DMS153 treated with DMSO at 0.1 percent for 48 hours (cell line): ENCODE measurements at regions not wholly inside any gene's neighbourhood (a gene's known extent, or its start where the extent isn't known, plus 50 kb on each side); places are given as distances from the start of the nearest gene placed in this dataset.

Experiments
- DNase-seq: peaks from one replicate; lab custom pipeline; 2025; ENCODE audit not compliant: unreplicated experiment; lab: John Stamatoyannopoulos, UW

DNA sequence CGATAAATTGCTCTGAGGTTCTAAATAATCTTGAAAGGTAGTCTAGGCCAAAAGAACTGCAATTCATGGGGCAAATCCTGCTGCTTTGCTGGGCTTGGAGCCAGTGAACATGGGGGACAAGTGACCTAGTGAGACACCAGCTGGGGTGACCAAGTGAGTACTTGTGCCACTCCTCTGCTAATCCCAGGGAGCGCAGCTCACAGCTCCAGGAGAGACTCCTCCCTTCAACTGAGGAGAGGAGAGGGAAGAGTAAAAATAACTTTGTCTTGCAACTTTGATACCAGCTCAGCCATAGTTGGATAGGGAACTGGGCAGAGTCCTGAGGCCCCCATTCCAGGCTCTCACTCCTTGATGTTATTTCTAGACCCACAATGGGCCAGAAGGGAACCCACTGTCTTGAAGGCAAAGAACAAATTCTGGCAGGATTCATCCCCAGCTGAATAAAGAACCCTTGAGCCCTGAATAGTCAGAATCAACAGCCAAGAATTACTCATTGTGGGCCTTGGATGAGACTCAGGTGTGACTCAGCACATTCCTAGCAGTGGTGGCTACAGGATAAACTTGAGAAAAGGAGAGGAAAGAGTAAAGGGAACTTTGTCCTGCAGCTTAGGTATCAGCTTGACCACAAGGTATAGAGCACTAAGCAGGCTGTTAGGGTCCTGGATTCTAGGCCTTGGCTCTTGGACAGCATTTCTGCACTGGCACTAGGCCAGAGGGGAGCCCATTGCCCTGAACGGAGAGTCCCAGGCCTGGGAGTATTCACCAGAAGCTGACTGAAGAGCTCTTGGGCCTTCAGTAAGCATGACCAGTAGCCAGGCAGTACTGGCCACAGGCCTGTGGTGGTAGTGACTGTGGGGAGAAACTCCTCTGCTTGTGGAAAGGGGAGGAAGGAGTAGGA, 288.3 kb upstream of the CDH18 start:
- DNase-seq = no peak

DNA sequence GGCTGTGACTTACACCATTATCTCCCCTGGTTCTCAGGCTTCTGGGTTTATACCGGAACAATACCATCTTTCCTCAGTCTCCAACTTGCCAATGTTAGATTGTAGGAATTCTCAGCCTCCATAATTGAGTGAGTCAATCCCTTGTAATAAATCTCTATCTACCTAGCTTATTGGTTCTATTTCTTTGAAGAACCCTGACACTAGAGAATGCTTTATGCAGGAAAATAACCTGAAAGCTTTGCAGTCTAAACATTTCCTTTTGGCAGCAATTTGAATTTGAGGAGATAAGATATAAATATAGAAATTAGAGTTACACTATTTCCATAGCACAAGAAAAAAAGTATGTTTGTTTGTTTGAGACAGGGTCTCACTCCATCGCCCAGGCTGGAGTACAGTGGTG, 278.1 kb upstream of the CDH18 start:
- no peak for DNase-seq

DNA sequence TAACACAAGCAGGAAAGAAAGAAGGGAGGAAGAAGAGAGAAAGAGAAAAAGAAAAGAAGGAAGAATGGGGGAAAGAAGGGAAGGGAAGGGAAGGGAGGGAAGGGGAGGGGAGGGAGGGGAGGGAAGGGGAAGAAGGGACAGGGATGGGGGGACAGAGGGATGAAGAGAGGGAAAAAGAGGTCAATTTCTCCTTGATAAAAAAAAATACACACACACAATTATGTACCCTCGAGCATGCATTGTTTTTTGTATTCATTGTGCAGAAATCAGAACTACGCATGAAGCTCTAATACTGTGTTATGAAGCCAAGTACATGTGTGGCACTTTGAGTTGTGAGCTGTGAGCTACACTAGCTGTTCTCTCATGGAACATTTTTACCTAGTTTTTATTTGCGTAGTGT, 274.9 kb upstream of the CDH18 start:
- no peak for DNase-seq

DNA sequence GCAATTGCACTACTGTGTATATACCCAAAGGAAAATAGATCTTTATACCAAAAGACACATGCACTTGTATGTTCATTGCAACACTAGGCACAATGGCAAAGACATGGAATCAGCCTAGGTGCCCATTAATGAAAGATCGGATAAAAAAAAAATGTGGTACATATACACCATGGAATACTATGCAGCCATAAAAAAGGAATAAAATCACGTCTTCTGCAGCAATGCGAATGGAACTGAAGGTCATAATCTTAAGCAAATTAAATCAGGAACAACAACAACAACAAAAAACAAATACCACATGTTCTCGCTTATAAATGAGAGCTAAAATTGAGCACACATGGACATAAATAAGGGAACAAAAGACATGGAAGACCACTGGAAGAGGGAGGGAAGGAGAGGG, 266.7 kb upstream of the CDH18 start:
- no peak for DNase-seq

DNA sequence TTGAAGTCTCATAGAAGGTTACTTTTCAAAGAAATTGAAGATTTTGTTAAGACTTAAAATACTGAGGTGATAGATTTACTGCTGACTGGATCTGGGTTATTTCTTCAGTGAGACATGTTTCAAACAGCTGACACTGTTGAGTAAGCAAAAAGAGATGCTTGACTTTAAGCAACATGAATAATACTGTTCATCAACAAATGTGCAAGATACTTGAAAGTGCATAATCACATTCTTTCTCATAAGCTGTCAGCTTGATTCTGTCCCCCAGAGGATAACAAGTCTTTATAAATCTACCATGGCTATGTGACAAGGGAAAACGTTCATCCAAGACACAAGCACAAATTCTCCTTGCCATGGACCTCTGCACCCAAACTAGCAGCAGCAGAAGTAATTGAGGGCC, 260.1 kb upstream of the CDH18 start:
- DNase-seq = no peak

DNA sequence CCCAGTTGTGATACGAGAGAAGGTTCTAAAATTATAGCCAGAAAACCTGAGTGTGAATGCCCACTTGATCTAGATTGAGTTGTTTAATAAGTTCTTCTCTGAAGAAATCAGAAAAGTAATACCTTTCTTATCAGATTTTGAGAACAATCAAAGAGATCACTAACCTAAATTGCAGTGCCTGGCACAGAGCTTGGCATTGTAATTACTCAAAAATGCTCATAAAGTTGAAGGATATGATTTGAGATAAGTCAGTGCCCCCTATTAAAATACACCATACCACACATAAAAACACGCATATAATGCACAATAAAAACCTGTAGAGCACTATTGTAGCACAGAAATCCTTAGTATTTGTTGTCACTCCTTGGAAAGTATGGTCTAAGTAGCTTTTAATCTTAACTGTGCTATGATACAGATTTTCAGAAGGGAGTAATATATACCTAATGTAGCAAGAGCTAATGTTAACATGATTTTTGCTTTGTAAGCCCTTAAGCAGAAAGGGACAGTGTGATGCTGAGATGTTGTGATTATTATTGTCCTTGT, 257.5 kb upstream of the CDH18 start:
- DNase-seq = no peak

DNA sequence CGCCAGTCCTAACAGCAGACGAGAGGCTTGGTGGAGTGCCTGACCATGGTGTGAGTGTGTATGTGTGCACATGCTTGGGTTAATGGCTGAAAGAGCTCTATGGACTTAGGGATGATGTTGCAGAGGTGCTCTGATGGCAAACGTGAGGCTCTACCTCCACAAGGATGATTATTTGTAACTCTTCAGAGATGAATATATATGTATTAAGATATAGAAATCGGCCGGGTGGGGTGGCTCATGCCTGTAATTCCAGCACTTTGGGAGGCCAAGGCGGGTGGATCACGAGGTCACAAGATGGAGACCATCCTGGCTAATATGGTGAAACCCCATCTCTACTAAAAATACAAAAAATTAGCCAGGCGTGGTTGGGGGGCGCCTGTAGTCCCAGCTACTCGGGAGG, 253.4 kb upstream of the CDH18 start:
- no peak for DNase-seq

DNA sequence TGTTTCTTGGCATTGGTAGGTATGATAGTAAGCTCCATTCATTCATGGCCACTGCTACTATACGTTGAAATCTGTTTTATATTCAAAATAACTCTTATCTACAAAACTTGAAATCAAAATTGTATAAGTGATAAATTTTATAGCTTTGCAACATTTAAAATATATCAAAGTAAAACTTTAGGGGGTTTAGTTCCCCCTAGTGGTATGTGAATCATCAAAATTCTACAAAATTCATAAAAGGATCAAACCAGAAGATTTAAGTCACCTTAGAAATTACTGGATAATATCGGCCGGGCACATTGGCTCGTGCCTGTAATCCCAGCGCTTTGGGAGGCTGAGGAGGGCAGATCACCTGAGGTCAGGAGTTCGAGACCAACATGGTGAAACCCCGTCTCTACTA, 243.0 kb upstream of the CDH18 start:
- DNase-seq = no peak

DNA sequence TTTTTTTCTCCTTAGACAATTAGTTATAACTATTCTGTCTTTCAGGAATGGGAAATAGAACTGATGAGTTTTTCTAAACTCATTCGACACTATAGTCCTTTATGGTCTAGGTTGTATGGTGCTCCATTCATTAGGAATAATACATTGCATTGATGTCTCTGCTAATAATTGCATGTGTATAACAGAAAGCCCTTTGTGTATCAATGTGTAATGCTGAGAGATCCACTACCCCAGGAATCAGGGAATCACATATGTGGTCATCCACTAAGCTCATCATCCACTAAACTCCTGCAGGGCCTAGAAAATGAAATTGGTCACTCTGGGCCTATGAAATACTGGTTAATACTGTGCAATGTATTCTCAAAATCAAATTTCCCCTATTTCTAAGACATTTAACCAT, 242.0 kb upstream of the CDH18 start:
- no peak for DNase-seq

DNA sequence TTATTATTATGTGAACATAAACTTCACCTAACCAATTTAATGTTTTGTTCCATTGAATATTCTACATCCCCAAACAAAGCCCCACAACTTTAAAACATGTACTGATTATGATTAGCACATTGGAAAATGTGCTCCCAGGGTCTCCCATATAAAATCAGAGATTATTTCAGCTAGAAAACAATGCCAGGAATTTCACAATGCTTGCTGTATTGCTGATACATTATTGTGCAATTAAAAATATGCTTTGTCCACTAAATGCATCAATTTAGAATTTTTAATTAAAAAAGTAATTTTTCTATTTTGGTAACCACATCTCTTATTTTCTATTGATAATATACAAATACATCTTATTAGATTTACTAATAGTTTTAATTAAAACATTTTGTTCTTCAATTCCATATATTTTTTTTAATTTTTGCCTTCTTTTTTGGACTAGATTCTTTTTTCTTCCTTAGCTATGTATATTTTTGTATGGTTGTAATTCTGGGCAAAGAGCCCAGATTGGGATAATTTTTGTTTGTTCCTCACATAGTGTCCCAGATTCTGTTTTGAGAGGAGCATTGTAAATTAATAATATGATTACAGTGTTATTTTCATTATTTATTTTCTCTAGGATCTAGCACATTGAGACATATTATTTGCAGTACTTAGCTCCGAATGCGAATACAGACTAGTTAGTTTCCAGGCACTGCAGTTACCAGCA, 241.5 kb upstream of the CDH18 start:
- no peak for DNase-seq

DNA sequence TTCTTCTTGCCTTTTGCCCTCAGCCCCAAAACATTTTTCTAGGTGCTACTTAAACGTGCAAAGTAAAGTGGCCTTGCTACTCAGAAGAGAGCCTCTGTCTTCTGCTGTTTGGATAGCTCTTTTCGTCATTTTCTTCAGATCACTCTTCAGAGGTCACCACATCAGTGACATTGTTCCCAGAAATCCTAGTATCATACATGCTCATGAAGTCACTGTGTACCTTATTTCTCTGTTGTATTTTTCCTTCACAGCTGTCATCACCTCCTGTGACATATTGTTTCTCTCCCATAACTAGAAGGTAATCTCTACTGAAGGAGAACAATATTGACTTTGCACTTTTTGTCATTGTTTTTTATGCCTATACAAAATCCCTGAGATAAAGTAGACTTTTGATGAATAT, 237.0 kb upstream of the CDH18 start:
- DNase-seq = no peak

DNA sequence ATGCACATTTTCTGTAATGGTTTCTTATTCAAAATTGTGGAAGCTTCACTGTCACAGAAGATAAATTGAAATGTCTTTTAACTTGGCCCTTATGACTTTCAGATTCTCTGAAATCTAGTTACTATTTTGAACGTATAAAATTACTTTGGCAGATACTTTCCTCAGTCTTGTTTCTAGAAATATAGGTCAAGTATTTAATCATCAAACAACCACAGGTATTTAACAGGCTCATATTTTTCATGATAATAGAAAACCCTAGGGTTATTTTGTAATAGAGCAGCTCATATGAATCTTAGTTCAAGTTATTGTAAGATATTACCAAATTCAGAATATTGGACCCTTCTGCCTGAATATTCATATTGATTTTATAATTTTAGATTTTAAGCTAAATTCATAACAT, 236.0 kb upstream of the CDH18 start:
- DNase-seq = no peak

DNA sequence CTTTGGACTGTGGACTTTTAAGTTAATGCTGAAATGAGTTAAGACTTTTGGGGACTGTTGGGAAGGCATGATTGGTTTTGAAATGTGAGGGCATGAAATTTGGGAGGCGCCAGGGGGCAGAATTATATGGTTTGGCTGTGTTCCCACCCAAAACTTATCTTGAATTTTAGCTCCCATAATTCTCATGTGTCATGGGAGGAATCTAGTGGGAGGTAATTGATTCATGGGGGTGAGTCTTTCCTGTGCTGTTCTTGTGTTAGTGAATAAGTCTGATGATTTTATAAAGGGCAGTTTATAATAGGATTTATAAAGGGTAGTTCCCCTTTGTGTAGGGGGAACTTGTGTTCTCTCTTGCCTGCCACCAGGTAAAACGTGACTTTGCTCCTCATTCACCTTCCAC, 235.5 kb upstream of the CDH18 start:
- DNase-seq = no peak

DNA sequence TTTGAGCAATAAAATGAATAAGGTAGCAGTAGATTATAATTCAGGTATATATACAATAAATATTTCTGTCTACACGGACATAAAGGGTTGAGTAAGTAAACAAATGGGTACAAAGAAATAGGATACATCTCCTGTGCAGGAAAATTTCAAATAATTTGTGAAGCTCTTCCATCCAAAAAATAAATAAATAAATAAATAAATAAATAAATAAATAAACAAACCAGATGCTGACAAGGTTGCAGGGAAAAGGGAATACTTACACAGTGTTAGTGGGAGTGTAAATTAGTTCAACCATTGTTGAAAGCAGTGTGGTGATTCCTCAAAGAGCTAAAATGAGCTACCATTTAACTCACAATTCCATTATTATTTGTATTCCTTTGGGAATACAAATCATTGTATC, 227.3 kb upstream of the CDH18 start:
- DNase-seq = no peak

DNA sequence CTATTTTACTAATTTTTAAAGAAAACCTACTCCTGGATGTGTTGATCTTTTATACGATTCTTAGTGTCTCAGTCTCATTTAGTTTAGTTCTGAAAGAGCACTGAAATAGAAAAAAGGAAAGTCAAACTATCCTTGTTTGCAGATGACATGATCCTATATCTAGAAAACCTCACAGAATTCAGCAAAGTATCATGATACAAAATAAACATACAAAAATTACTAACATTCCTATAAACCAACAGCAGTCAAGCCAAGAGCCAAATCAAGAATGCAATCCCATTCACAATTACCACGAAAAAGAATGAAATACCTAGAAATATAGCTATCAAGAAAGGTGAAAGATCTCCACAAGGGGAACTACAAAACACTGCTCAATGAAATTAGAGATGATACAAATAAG, 225.8 kb upstream of the CDH18 start:
- DNase-seq = no peak

DNA sequence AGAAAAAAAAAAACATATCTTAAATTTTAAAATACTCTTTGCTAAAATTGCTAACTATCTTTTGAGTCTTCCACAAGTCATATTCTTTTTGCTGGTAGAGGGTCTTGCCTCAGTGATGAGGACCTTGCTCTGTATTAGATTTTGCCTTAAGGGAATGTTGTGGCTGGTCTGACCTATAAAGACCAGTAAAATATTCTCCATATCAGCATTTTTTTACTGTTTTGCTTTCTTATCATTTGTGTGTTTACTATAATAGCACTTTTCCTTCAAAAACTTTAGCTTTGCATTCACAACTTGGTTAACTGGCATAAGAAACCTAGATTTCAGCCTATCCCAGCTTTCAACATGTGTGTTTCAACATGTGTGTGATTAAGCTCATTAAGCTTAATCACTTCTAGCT, 224.7 kb upstream of the CDH18 start:
- DNase-seq = no peak

DNA sequence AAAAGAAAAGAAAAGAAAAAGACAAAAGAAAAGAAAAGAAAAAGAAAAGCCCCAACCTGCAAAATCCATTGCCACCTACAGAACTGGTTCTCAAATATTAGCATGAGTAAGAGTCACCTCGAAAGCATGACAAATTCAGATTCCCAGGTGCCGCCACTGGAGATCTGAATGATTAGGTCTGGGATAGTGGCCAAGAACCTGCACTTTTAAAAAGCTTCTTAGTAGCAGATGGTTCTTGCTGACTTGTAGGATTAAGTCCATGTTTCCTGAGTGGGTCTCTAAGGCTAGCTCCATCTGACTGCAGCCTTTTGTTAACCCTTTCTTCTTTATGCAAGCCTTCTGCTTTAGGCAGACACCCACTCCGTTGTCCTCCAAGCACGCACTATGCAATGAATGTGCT, 178.5 kb upstream of the CDH18 start:
- DNase-seq = no peak

DNA sequence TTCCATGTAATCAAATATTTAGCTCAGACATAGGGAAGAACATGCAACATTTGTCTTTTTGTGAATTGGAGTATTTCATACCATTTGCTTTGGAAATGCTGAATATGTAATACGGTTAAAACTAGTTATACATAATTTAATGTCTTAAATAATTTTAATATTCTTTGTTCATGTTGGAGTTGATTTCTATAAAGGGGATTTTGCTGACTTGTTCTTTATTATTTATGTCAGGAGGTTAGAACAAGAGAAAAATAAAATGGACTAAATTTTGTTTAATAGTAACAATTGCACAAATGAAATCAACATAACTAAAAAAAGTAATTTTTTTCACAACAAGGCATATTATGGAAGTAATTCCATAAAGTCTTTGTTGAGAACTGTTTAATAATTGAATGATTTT, 170.0 kb upstream of the CDH18 start:
- DNase-seq = no peak

DNA sequence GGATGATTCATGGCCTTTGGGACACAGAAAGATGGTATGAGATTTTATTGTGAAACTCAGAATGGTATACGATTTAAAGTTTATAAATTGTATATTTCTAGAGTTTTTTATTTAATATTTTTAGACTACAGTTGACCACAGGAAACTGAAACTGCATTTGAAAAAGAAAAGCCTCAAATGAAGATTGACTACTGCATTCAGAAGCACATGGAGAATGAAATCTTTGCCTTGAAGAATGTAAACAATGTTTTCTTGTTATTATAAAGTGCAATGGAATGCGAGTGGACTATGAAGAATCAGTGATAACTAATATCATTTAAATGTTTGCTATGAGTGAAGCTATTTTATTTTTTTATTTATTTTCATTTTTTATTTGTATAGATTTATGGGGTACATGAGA, 169.1 kb upstream of the CDH18 start:
- DNase-seq = no peak

DNA sequence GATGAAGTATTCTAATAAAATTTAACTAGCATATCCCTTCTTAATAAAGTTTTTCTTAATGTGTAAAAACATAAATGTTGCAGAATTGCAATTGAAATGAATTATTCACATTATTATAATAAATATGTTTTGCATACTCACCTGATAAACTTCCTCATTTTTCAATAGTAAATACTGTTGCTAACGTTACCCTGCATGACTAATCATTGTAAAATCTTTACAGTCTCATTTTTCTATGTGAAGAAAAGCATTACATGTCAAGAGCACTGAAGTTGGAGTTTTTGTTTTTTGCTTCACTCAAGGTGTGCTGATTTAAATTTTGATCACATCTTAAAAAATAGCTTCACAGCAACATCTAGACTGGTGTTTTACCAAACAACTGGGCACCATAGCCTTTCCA, 157.2 kb upstream of the CDH18 start:
- DNase-seq = no peak

DNA sequence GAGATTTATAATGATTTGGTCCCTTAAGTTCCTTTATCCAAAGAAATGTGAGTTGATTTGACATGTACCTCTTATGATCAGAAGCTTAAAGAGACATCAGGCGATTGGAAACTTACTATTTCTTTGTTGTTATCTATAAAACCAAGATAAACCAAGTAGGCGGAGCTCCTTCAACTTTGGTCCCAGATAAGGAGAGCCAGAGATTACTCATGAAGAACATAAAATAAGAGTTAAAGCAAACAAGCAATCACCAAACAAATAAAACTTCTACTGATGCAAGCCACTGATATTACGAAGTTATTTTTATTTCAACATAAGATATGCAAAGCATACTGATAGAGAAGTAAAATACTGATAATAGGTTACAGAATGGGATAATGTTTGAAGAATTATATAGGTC, 141.5 kb upstream of the CDH18 start:
- DNase-seq = no peak

DNA sequence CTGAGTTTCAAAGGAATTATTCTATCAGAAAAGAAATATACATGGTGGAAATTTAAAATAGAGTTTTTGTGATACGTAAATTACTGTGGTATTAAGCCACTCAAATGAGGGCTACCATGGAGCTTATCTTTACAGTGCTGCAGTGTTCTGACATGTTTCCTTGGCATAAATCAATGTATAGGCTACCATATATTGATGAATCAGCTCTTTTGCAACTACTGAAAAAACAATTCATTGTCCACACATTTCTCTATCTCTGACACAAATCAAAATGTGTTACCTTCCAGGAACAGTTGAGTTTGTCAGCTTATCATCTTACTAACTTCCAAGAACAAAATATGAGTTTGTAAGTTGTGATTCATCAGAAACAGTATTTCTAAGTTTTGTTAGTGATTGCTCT, 140.3 kb upstream of the CDH18 start:
- DNase-seq = no peak
